H1 (cell line): ENCODE measurements at regions not wholly inside any gene's neighbourhood (a gene's known extent, or its start where the extent isn't known, plus 50 kb on each side); places are given as distances from the start of the nearest gene placed in this dataset.
A peak's percentile ranks its signal among the peaks of the same experiment; 100 is the strongest.

Experiments
- CTCF ChIA-PET: fragments of 300-600 bp; sonication (Branson Sonifier 250); formaldehyde crosslinking; loops from one replicate; lab custom pipeline; 2021; ENCODE audit not compliant: partially characterized antibody; lab: Charles Lee
- POLR2A ChIA-PET: fragments of 300-600 bp; sonication (Branson Sonifier 250); formaldehyde crosslinking; loops from one replicate; lab custom pipeline; 2021; ENCODE audit warnings: inconsistent platforms; ENCODE audit not compliant: partially characterized antibody; lab: Charles Lee
- DNase-seq, 2 experiments: peaks; one replicate each; pipeline versions ENCODE4 v3.0.0 to v3.0.0-alpha.2; 2010 to 2022; ENCODE audit warnings: low spot score in 2 of 2, low read depth in 1 of 2, mixed read lengths in 1 of 2
- FAIRE-seq: peaks from 2 replicates; lab custom pipeline; 2011; peaks lifted over from hg19 to GRCh38; lab: Jason Lieb, UNC
- H2AFZ ChIP-seq: 2 replicates; pipeline ENCODE4 v1.8.1; 2012; ENCODE audit warnings: low read length, inconsistent platforms
- H2AK5ac ChIP-seq: 2 replicates; pipeline ENCODE4 v1.6.1; 2013; ENCODE audit warnings: low read depth, low read length
- H2BK120ac ChIP-seq: replicated peaks from 2 replicates; pipeline ENCODE3; 2013; ENCODE audit warnings: low read depth, low read length, inconsistent platforms
- H2BK12ac ChIP-seq: 2 replicates; pipeline ENCODE4 v1.6.1; 2013; ENCODE audit warnings: low read depth, low read length
- H2BK15ac ChIP-seq: 2 replicates; pipeline ENCODE4 v1.6.1; 2013; ENCODE audit warnings: low read length
- H2BK20ac ChIP-seq: 2 replicates; pipeline ENCODE4 v1.6.1; 2013; ENCODE audit warnings: low read length
- H2BK5ac ChIP-seq: 2 replicates; pipeline ENCODE4 v1.6.1; 2013; ENCODE audit warnings: low read depth, low read length
- H3K14ac ChIP-seq: 2 replicates; pipeline ENCODE4 v1.6.1; 2013; ENCODE audit warnings: inconsistent platforms; ENCODE audit not compliant: insufficient read length
- H3K18ac ChIP-seq: 2 replicates; pipeline ENCODE4 v1.6.1; 2013; ENCODE audit warnings: low read length; ENCODE audit errors: extremely low read depth
- H3K23ac ChIP-seq: 2 replicates; pipeline ENCODE4 v1.6.1; 2013; ENCODE audit warnings: inconsistent platforms; ENCODE audit not compliant: insufficient read length
- H3K23me2 ChIP-seq: 2 replicates; pipeline ENCODE4 v1.6.1; 2013; ENCODE audit warnings: low read depth, low read length
- H3K27ac ChIP-seq: 2 replicates; pipeline ENCODE4 v1.6.1; 2011; ENCODE audit warnings: low read depth, low read length, inconsistent platforms
- H3K27me3 ChIP-seq, 4 experiments: replicated peaks in 1 of 4; 1 replicate in 1 of 4; 2 replicates in 3 of 4; pipeline versions ENCODE4 v1.6.1 to v1.8.1; 2011 to 2013; ENCODE audit warnings: low read length in 3 of 4, mild to moderate bottlenecking in 3 of 4, inconsistent platforms in 2 of 4, mixed read lengths in 2 of 4, moderate library complexity in 1 of 4; ENCODE audit not compliant: control insufficient read depth in 3 of 4, insufficient read depth in 3 of 4; ENCODE audit errors: extremely low read depth in 1 of 4
- H3K36me3 ChIP-seq, 4 experiments: 2 replicates each; pipeline versions ENCODE4 v1.6.1 to v1.8.1; 2011 to 2013; ENCODE audit warnings: mild to moderate bottlenecking in 4 of 4, low read length in 3 of 4, moderate library complexity in 2 of 4, control low read depth in 1 of 4, inconsistent platforms in 1 of 4; ENCODE audit not compliant: insufficient read depth in 4 of 4, control insufficient read depth in 2 of 4
- H3K4ac ChIP-seq: replicated peaks from 2 replicates; pipeline ENCODE3; 2013; ENCODE audit warnings: low read length, low read depth, mixed read lengths, inconsistent platforms; ENCODE audit not compliant: insufficient read length
- H3K4me1 ChIP-seq, 4 experiments: replicated peaks in 1 of 4; 1 replicate in 1 of 4; 2 replicates in 3 of 4; pipeline versions ENCODE4 v1.6.1 to v1.8.1; 2011 to 2013; ENCODE audit warnings: low read length in 3 of 4, inconsistent platforms in 2 of 4, mixed read lengths in 1 of 4; ENCODE audit not compliant: insufficient read depth in 4 of 4, control insufficient read depth in 3 of 4
- H3K4me2 ChIP-seq, 2 experiments: 2 replicates each; pipeline versions ENCODE4 v1.6.1 to v1.8.1; 2011 to 2013; ENCODE audit warnings: low read depth in 2 of 2, low read length in 2 of 2, control low read depth in 1 of 2, inconsistent platforms in 1 of 2, mild to moderate bottlenecking in 1 of 2; ENCODE audit not compliant: insufficient read depth in 1 of 2
- H3K4me3 ChIP-seq, 4 experiments: fragments of 200-600, 300-600 bp in 1 of 4; sonication (generic), shearing (Covaris generic), sonication (Bioruptor Twin) in 1 of 4; 2 replicates each; pipeline versions ENCODE4 v1.5.1 to v1.8.1; 2011 to 2016; ENCODE audit warnings: low read length in 4 of 4, low read depth in 3 of 4, control low read depth in 2 of 4, inconsistent platforms in 2 of 4, mild to moderate bottlenecking in 2 of 4, mixed read lengths in 1 of 4, moderate library complexity in 1 of 4; ENCODE audit not compliant: insufficient read depth in 2 of 4; ENCODE audit errors: extremely low read depth in 1 of 4
- H3K56ac ChIP-seq: replicated peaks from 2 replicates; pipeline ENCODE3; 2013; ENCODE audit warnings: low read depth, mild to moderate bottlenecking, mixed read lengths, low read length, inconsistent platforms; ENCODE audit not compliant: insufficient read length
- H3K79me1 ChIP-seq: 2 replicates; pipeline ENCODE4 v1.6.1; 2013; ENCODE audit warnings: low read depth, low read length, control low read depth
- H3K79me2 ChIP-seq, 2 experiments: 2 replicates each; pipeline versions ENCODE4 v1.6.1 to v1.8.1; 2012 to 2013; ENCODE audit warnings: low read length in 2 of 2, mild to moderate bottlenecking in 2 of 2, inconsistent platforms in 1 of 2; ENCODE audit not compliant: insufficient read depth in 2 of 2, control insufficient read depth in 1 of 2
- H3K9ac ChIP-seq, 4 experiments: replicated peaks in 1 of 4; 1 replicate in 1 of 4; 2 replicates in 3 of 4; pipeline versions ENCODE4 v1.6.1 to v1.8.1; 2011 to 2013; ENCODE audit warnings: low read depth in 3 of 4, low read length in 3 of 4, control low read depth in 2 of 4, mild to moderate bottlenecking in 2 of 4, moderate library complexity in 2 of 4, inconsistent platforms in 1 of 4; ENCODE audit errors: extremely low read depth in 1 of 4
- H3K9me3 ChIP-seq, 2 experiments: 2 replicates each; pipeline versions ENCODE4 v1.6.1 to v1.8.1; 2012 to 2013; ENCODE audit warnings: mild to moderate bottlenecking in 2 of 2, moderate library complexity in 2 of 2, control low read depth in 1 of 2, inconsistent platforms in 1 of 2, low read depth in 1 of 2, low read length in 1 of 2, mixed read lengths in 1 of 2; ENCODE audit not compliant: insufficient read depth in 2 of 2
- H4K20me1 ChIP-seq, 2 experiments: replicated peaks in 1 of 2; 2 replicates each; pipeline versions ENCODE3 to v1.8.1; 2011 to 2013; ENCODE audit warnings: inconsistent platforms in 2 of 2, low read length in 2 of 2, mild to moderate bottlenecking in 1 of 2; ENCODE audit not compliant: insufficient read depth in 2 of 2, control insufficient read depth in 1 of 2
- H4K5ac ChIP-seq: 2 replicates; pipeline ENCODE4 v1.6.1; 2013; ENCODE audit warnings: low read length, low read depth, mixed read lengths, inconsistent platforms; ENCODE audit not compliant: insufficient read length
- H4K8ac ChIP-seq: 2 replicates; pipeline ENCODE4 v1.8.0; 2013; ENCODE audit warnings: mild to moderate bottlenecking, moderate library complexity, low read length, inconsistent platforms; ENCODE audit not compliant: insufficient read depth; ENCODE audit errors: extremely low read depth
- H4K91ac ChIP-seq: replicated peaks from 2 replicates; pipeline ENCODE3; 2013; ENCODE audit warnings: low read length, mixed read lengths, inconsistent platforms; ENCODE audit not compliant: insufficient read length
- ATF3 ChIP-seq: IDR thresholded peaks from 2 replicates; pipeline ENCODE4 v1.6.1; 2011; ENCODE audit warnings: low read depth, mild to moderate bottlenecking, low read length; ENCODE audit not compliant: insufficient read depth
- BCL11A ChIP-seq, 2 experiments: IDR thresholded peaks; one replicate each; pipeline ENCODE4 v1.6.1; 2011; ENCODE audit warnings: low read depth in 2 of 2, low read length in 2 of 2, mild to moderate bottlenecking in 2 of 2
- CTCF ChIP-seq, 3 experiments: IDR thresholded peaks; 1 replicate in 2 of 3; 2 replicates in 1 of 3; pipeline versions ENCODE4 v1.5.1 to v1.6.1; 2011; ENCODE audit warnings: low read length in 3 of 3, mild to moderate bottlenecking in 3 of 3, inconsistent platforms in 2 of 3, low read depth in 1 of 3, moderate library complexity in 1 of 3; ENCODE audit not compliant: insufficient read depth in 1 of 3; ENCODE audit errors: control extremely low read depth in 1 of 3
- HDAC6 ChIP-seq: IDR thresholded peaks from one replicate; pipeline ENCODE4 v1.7.1; 2012; ENCODE audit warnings: low read depth, mild to moderate bottlenecking, inconsistent platforms, low read length, moderate library complexity
- KDM1A ChIP-seq: fragments of 200-600, 300-600 bp; sonication (generic); IDR thresholded peaks from 2 replicates; pipeline ENCODE4 v1.7.1; 2016; ENCODE audit warnings: mild to moderate bottlenecking, low read length, borderline replicate concordance
- POLR2A ChIP-seq, 2 experiments: IDR thresholded peaks; 1 replicate in 1 of 2; 2 replicates in 1 of 2; pipeline ENCODE4 v1.6.1; 2011; ENCODE audit warnings: low read depth in 2 of 2, low read length in 2 of 2, mild to moderate bottlenecking in 2 of 2; ENCODE audit errors: control extremely low read depth in 1 of 2
- POU5F1 ChIP-seq: IDR thresholded peaks from 2 replicates; pipeline ENCODE4 v1.6.1; 2011; ENCODE audit warnings: low read depth, mild to moderate bottlenecking, low read length, moderate library complexity
- SUZ12 ChIP-seq: fragments of 200-600 bp; sonication (generic); IDR thresholded peaks from 2 replicates; pipeline ENCODE4 v1.6.1; 2012; ENCODE audit warnings: mild to moderate bottlenecking, inconsistent platforms, low read length, moderate library complexity, mixed read lengths
- TEAD4 ChIP-seq: IDR thresholded peaks from 2 replicates; pipeline ENCODE4 v1.6.1; 2012; ENCODE audit warnings: low read depth, low read length, inconsistent platforms, mixed read lengths
- WGBS, 2 experiments: shearing (Covaris generic) in 1 of 2; methylation state at CpG; one replicate each; pipeline versions ENCODE4 v1.1.6 to v1.1.7; 2013 to 2015; ENCODE audit warnings: low lambda C conversion rate in 2 of 2, mixed read lengths in 2 of 2, inconsistent platforms in 1 of 2, low coverage in 1 of 2, missing lambda C conversion rate in 1 of 2; ENCODE audit not compliant: insufficient replicate concordance in 2 of 2, insufficient coverage in 1 of 2, insufficient read length in 1 of 2; ENCODE audit errors: extremely low coverage in 1 of 2, missing lambda C conversion rate in 1 of 2; 5-methylcytosine and 5-hydroxymethylcytosine counted together
- TF ChIP-seq, protein P1 (sequence below): IDR thresholded peaks from 2 replicates; pipeline ENCODE4 v1.6.1; 2012; ENCODE audit warnings: inconsistent platforms

DNA sequence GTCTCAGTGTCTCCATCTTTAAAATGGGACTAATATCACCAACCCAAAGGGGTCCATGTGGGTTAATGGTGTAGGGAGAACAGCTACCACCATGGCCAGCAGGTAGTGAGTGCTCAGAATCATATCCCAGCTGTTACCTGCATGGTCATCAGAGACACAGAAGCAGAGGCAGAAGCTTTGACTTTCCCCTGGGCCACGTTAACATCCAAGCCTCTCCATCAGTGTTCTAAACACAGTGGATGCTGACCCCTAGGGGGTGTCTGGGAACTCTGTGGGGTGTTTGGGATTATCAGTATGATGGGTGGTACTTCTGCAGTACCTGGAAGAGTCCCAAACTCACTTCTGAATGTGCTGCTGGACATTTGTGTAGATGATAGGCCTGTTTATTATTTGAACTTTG lies 93.6 kb downstream of the GYPC start:
- H2BK15ac ChIP-seq, result no peak overlapping the region
- POLR2A ChIA-PET, result no interaction called here
- CTCF ChIA-PET, result interaction anchor here (0.7 to 1.9 kb wide), 3 partner anchors 15 to 221 kb away, joined by 3 to 7 read pairs (median 3); no protein-coding TSS in a partner anchor
- TF ChIP-seq, protein P1, sequence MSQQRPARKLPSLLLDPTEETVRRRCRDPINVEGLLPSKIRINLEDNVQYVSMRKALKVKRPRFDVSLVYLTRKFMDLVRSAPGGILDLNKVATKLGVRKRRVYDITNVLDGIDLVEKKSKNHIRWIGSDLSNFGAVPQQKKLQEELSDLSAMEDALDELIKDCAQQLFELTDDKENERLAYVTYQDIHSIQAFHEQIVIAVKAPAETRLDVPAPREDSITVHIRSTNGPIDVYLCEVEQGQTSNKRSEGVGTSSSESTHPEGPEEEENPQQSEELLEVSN, result no peak
- no peak for TF ChIP-seq KDM1A
- no peak for TF ChIP-seq ATF3
- TF ChIP-seq TEAD4, result no peak
- no peak for TF ChIP-seq POLR2A (IDR thresholded peaks at IDR 0.05; ENCODE audit: control extremely low read depth in 1 of 2, low read depth in 2 of 2, low read length in 2 of 2)
- TF ChIP-seq POU5F1, result no peak
- no peak for TF ChIP-seq BCL11A (IDR thresholded peaks at IDR 0.05; ENCODE audit: low read depth in 2 of 2, low read length in 2 of 2)
- TF ChIP-seq CTCF (IDR thresholded peaks at IDR 0.05; ENCODE audit: control extremely low read depth in 1 of 3, insufficient read depth in 1 of 3, low read depth in 1 of 3, low read length in 3 of 3), result peak in 1 of 3 experiments; percentile 24; a peak in 1 of 4 replicates
- no peak for TF ChIP-seq SUZ12
- TF ChIP-seq HDAC6, result no peak

More for the DNA sequence above, 93.6 kb downstream of the GYPC start:
- Histone ChIP-seq H2AK5ac (no peak overlapping the region), H3K23ac (no peak overlapping the region), H3K23me2 (no peaks in the 10 kb centered on the region), H2BK12ac (no peak overlapping the region), H3K56ac (no peak overlapping the region), H3K4me1 (peaks cover 0 to 8% (median 0%) of the 10 kb centered on the region in 4 experiments; a peak in 2 of 7 replicates), H2AFZ (no peak overlapping the region), H4K91ac (no peak overlapping the region), H3K79me1 (no peaks in the 10 kb centered on the region), H3K36me3 (no peaks in the 10 kb centered on the region), H3K9ac (no peak overlapping the region), H2BK20ac (no peak overlapping the region), H3K27ac (no peak overlapping the region), H2BK120ac (no peak overlapping the region), H3K79me2 (no peaks in the 10 kb centered on the region), H3K4me3 (no peak overlapping the region), H2BK5ac (no peak overlapping the region), H4K20me1 (no peaks in the 10 kb centered on the region), H3K18ac (no peak overlapping the region), H3K4me2 (no peak overlapping the region), H3K4ac (no peak overlapping the region), H3K9me3 (no peaks in the 10 kb centered on the region), H4K8ac (no peak overlapping the region), H3K14ac (no peak overlapping the region), H3K27me3 (no peaks in the 10 kb centered on the region), H4K5ac (no peak overlapping the region)
- DNase-seq (peak in 1 of 2 experiments; percentile 36), FAIRE-seq (no peak)
- WGBS, 2 experiments, result 88% methylated on average over 1 of the region's 1 CpG; no CpG with 5 or more reads in 1 of the 2 experiments
